Globus pallidus (tissue), 1 donor: ENCODE measurements at regions not wholly inside any gene's neighbourhood (a gene's known extent, or its start where the extent isn't known, plus 50 kb on each side); places are given as distances from the start of the nearest gene placed in this dataset.
"Not testable (repeated sequence)": the region's sequence is repeated elsewhere in the genome, so short reads cannot be mapped to it uniquely, and the experiment has no call there.

Experiments used
- DNase-seq: peaks from one replicate; pipeline ENCODE4 v3.0.0-alpha.2; 2015; ENCODE audit warnings: low spot score

DNA sequence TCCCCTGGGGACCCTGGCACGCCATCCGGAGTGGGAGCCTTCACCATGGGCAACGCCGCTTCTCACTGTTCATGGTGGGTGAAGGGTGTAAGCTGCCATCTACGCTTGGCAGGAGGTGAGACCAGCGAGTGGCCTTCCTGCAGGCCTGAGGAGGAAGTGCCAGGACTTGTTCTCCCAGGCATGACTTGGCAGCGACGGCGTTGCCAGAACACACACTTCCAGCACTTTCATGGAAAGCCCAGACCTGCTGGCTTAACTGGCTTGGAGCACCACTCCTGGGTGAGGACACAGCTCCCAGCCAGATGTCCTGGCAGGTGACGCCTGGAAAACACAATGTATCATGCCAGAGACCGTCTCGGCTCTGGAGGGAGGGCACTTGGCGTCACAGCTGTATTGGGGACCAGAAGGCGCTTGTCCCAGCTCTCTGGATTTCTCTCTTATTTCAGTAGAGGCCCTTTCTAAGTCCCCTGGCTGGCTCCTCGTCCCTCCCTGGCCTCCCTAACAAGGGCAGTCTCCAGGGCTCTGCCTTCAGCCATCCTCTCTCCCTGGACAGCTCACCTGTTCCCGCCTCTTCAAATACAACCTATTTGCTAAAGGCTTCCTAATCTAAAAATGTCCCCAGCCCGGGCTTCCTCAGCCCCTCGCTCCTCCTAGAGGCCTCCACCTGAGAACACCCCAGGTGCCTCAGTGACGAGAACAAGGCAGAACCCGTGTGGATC, 188.3 kb downstream of the OLFM1 start:
- DNase-seq: peak; percentile 31

GRCh38 chr9:135277219-135278201, 190.0 kb downstream of the OLFM1 start:
- no peak for DNase-seq

DNA sequence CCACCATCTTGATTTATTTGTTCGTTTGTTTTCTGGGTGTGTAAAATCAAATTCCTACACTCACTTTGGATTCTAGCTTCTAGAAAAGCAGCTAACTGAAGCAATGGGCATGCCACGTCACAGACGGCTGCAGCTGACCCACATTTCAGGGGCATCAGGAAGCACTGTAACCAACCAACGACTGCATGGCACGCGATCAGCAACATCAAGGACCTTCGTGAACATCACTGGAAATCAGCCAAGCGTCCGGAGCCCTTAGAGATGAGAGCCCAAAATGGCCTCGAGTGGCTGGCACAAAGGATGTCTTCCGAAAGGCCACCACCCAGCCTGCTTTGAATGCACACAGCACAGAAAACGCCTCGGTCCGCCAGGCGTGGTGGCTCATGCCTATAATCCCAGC, 191.1 kb downstream of the OLFM1 start:
- DNase-seq: no peak

GRCh38 chr9:135279385-135279784, 191.9 kb downstream of the OLFM1 start:
- no peak for DNase-seq

GRCh38 chr9:135279834-135280393, 192.4 kb downstream of the OLFM1 start:
- DNase-seq: no peak

DNA sequence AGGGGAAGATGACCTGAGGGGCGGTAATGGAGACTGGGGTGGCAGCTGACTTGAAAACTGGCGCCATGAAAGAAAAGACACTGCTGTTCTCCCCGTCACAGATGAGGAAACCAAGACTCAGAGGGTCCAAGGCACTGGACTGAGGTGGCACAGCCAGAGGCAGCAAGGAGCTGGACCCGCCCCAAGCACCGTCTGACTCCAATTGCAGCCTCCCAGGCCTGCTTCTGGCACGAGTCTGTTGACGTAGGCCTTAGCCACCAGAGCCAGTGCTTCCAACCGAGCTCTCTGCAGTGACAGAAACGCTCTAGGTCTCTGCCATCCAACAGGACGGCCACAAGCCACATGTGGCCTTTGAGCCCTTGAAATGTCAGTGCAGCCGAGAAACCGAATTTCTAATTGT, 193.2 kb downstream of the OLFM1 start:
- DNase-seq: no peak

DNA sequence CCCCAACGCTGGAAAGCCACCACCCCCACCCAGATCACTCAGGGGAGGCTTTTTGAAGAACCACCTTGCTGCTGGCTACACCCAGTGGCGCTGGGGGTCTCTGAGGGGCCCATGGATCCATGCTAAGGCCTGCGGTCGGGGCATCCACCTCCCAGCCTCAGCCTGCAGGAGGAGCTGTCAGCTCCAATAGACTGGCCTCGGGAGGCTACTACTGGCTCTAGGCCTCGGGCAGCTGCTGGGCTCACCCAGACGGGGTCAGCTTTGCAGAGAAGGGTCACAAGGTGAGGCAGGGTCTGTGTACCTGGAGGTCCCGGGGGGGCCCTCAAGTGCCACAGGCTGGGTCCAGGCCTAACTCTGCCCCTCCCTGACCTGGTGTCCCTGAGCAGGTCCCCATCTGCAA, 193.7 kb downstream of the OLFM1 start:
- DNase-seq: no peak

DNA sequence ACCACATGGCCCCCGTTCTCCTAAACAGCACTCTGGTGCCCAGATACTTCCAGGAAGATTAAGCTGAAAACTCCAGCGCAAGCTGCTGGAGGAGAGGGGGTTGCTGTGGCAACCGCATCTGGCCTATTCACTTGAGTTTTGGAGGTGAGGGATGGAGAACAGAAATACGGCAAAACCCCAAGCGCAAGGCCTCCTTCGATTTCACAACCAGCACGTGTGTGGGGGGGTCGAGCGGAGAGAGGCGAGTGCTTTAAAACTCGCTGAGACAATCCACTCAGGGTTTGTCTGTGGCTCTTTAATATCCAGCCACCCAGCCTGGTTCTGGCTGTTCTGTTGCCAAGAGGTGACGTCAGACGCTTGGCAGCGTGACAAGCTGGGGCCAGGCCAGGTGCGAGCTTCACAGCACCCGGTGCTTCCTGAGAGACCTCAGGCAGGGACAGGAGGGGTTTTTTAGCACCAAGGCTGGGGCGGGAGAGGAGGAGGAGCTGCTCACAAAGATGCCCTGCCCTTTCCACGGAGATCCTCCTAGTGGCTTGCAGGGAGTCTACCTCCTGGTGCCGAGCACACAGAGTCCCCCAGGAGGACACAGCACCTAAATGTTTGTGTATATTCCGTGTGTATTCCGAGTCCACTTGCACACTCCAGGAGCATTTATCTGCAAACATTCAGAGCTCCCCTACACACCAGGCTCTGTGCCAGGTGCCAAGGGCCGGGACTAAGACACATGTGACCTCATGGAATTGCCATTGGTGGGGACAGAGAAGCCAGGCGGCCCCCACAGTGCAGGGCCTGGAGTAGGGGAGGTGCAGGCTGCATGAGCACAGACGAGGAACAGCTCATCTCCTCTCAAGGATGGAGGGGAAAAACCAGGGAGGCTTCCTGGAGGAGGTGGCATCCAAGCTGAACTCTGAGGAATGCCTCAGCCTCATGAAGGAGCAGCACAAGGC, 194.6 kb downstream of the OLFM1 start:
- peak; percentile 44 for DNase-seq

- DNase-seq: no peak
Observed at GRCh38 chr9:135282808-135283207, 195.3 kb downstream of the OLFM1 start.

DNA sequence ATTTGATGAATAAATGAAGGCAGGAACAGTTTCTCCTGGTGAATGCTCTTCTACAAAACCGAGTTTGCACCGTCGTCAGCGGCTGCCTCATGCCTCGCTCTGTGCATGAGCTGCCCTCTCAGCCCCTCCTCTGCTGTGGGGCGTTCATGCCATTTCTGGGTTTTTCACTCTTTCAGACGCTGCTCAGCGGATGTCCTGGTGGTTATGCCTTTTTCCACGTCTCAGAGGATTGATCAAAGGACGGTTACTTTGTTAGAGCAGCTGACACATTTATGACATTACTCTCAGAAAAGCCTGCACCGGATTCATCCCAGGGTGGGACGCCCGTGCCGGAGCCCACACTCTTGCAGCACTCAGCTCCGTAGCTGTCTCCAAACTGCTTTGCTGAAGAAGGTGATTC, 195.9 kb upstream of the PPP1R26 start:
- no peak for DNase-seq

DNA sequence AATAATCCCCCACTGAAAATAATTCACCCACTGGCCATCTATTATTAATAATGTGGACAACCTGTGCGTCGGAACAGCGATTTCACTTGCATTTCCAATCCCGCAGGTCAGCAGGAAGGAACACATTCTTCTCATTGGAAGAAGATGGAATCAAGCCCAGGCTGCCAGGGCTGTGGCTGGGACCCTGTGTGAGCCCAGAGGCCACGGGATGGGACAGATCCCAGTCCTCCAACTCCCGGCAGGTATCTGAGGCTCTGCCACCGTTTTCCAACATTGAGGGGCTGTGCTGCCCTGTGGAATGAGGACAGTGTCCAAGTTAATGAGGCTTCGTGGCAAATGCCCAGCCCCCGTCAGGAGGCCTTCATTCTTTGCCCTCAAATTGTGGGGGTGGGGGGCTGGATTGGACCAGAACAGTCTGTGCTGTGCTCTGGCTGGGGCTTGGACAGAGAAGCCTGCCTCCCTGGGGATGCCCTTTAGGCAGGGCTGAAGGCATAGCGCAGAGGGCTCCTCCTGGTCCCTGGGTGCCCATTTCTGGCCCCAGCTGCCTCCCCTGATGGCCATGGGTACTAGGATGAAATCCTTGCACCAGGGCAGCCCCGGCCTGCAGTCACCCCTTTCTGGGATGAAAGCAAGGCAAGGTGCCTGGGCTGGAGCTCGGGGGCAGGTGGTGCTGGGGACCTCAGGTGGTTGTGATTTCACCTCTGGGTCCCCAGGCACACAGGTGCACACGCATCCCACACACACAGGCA, 195.0 kb upstream of the PPP1R26 start:
- no peak for DNase-seq

- not testable (repeated sequence) for DNase-seq
Observed at GRCh38 chr9:135286187-135286925, 193.2 kb upstream of the PPP1R26 start.

DNA sequence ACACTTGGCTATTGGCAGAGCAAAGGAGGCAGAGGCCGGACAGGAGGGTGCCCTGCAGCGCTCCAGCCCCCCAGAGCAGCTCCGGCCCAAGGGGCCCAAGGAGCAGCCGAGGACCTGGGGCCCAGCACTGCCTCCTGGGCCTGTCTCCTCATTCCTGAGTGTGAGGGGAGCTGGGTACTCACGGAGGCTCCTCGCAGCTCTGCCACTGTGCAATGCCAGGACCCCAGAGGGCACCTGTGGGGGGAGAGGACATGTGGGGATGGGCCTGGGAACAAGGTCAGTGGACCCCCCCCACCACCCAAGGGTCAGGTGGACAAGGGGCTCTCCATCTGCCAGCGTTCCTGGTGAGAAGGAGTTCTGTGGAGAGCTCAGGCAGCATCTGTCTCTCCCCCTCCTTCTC, 192.6 kb upstream of the PPP1R26 start:
- DNase-seq: no peak

DNA sequence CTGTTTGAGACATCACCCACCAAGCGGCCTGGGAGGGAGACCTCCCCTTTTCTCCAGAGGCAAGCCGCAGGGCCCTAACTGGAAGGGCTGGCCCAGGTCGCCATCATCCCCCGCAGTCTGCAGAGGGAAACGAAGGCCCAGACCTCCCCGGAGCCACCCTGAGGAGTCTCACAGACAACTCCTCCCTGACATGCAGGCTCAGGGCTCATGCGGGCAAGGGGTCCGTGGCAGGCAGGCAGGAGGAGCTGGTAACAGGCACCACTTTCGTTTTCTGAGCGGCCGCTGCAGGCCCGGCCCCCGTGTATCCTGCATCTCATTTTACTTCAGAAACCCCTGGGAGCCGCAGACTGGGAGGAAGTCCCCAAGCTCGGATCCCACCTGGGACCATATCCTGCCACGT, 192.0 kb upstream of the PPP1R26 start:
- no peak for DNase-seq

GRCh38 chr9:135288054-135288453, 191.5 kb upstream of the PPP1R26 start:
- no peak for DNase-seq

DNA sequence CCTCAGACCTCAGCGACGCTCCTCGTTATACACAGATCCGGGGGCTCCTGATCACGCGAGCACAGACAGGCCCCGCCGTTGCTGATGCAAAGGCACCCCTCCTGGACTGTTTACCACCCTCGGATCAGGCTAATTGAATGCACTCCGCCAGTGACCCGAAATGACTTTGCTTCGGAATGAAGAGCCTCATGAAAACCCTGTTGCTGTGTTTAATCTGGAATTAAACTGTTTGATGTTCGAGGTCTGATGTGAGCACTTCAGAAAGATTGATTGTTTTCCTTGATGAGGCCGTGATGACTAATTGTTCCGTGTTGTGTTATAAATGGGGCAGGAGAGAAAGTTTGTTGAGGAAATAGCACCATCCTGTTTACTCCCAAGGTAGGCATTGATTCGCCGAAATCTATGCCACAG, 190.5 kb upstream of the PPP1R26 start:
- DNase-seq: no peak

DNA sequence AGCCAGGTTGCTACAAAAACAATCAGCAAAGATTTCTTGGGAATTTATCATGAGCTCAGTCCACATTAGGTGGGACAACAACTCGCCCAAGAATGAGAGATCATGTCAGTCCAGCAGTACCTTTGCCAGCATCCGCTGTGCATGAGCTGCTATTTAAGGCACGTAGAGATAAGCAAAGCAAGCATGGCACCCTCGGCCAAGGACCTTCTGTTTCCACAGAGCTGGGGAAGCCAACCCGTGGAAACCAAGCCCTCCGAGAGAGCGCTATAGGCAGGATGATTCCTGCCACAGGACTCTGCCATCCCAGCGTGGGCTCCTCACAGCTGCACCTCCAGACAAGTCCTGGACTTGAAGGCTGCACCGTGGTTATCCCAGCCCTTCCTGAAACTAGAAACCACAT, 189.5 kb upstream of the PPP1R26 start:
- no peak for DNase-seq

DNA sequence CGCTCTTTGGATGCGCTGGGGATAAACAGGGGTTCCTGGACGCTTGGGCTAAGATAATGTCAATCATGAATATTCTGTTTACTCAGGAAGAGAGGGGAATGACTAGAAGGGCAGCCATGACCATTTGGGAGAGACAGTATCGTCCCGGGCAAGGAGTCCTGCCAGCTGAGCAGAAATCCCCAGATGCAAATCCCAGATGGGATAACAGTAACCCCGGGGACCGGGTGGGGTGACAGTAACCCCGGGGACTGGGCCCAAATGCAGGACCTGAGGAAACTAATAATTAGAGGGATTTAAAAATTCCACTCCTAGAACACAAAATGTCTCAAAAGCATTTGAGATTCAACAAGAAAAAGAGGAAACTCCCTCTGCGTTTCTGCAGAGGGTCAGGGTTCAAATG, 189.0 kb upstream of the PPP1R26 start:
- DNase-seq: no peak

DNA sequence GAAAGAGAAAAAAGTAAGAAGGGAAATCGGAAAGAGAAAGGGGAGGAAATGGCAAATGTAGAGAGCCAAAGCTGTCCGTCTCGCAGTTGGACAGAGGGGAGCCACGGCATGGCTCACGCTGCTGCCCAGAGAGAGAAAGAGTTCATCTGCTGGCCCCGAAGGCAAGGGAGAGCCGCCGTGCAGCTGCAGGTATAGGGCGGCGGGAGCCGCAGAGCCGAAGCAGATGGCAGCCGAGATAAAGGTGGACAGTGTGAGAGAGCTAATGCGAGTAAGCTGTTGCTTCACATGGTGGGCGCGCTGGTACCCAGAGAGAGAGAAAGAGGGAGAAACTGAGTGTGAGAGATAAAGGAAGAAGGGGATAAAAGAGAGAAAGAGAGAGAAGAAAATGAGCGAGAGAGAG, 188.4 kb upstream of the PPP1R26 start:
- no peak for DNase-seq

DNA sequence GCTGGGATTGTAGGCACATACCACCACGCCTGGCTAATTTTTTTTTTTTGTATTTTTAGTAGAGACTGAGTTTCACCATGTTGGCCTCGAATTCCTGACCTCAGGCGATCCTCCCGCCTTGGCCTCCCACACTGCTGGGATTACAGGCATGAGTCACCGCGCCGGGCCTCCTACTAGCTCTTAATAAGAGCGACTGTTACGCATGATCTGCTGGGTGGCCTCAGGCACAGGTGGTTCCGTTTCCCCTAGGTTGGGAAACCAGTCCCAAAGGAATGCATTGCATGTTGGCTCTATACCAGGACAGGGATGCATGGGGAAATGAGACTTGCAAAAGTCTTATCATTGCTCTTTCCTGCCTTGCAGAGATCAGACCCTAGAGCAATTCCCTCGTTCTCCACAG, 184.7 kb upstream of the PPP1R26 start:
- no peak for DNase-seq
